SK-N-SH treated with all-trans-retinoic acid at 6 μM for 48 hours (cell line): ENCODE measurements at regions not wholly inside any gene's neighbourhood (a gene's known extent, or its start where the extent isn't known, plus 50 kb on each side); places are given as distances from the start of the nearest gene placed in this dataset.

Source experiments
- ATAC-seq: fragments of 200-7000 bp; cut with Tn5 transposase; 3 replicates; pipeline ENCODE4 v1.9.1; 2020; ENCODE audit warnings: mild to moderate bottlenecking, moderate library complexity
- ARNTL ChIP-seq: fragments of 450-650 bp; formaldehyde crosslinking; IDR thresholded peaks from 2 replicates; pipeline ENCODE4 v1.5.0; 2020; ENCODE audit warnings: low read depth, mild to moderate bottlenecking, moderate library complexity, borderline replicate concordance
- BACH2 ChIP-seq: fragments of 250-450 bp; sonication (Bioruptor Pico); IDR thresholded peaks from 2 replicates; pipeline ENCODE4 v1.9.0; 2021; ENCODE audit warnings: mild to moderate bottlenecking, borderline replicate concordance
- CREB5 ChIP-seq: fragments of 250-450 bp; sonication (Bioruptor Pico); IDR thresholded peaks from 2 replicates; pipeline ENCODE4 v1.5.1; 2020; ENCODE audit warnings: low read depth, mild to moderate bottlenecking, moderate library complexity
- CSDC2 ChIP-seq: fragments of 250-450 bp; sonication (Bioruptor Pico); IDR thresholded peaks from 2 replicates; pipeline ENCODE4 v1.5.0; 2020; ENCODE audit warnings: mild to moderate bottlenecking, moderate library complexity
- CSRNP3 ChIP-seq: fragments of 250-450 bp; sonication (Bioruptor Pico); IDR thresholded peaks from 2 replicates; pipeline ENCODE4 v1.5.1; 2021; ENCODE audit warnings: mild to moderate bottlenecking, moderate library complexity
- ESRRG ChIP-seq: fragments of 250-450 bp; sonication (Bioruptor Pico); IDR thresholded peaks from 2 replicates; pipeline ENCODE4 v1.6.1; 2021; ENCODE audit warnings: mild to moderate bottlenecking
- GLIS3 ChIP-seq: fragments of 250-450 bp; sonication (Bioruptor Pico); IDR thresholded peaks from 2 replicates; pipeline ENCODE4 v1.5.0; 2020; ENCODE audit warnings: mild to moderate bottlenecking, moderate library complexity
- ISL1 ChIP-seq: fragments of 250-450 bp; sonication (Bioruptor Pico); IDR thresholded peaks from 2 replicates; pipeline ENCODE4 v2.1.2; 2022; ENCODE audit warnings: mild to moderate bottlenecking, moderate library complexity
- OSR1 ChIP-seq: fragments of 250-450 bp; sonication (Bioruptor Pico); IDR thresholded peaks from 2 replicates; pipeline ENCODE4 v1.8.0; 2022; ENCODE audit warnings: moderate library complexity, mild to moderate bottlenecking, inconsistent platforms
- PATZ1 ChIP-seq: fragments of 250-450 bp; sonication (Bioruptor Pico); IDR thresholded peaks from 2 replicates; pipeline ENCODE4 v1.8.0; 2020; ENCODE audit warnings: mild to moderate bottlenecking, moderate library complexity, borderline replicate concordance
- POU6F1 ChIP-seq: fragments of 250-450 bp; sonication (Bioruptor Pico); IDR thresholded peaks from 2 replicates; pipeline ENCODE4 v1.8.0; 2021; ENCODE audit warnings: low read depth, mild to moderate bottlenecking, moderate library complexity, borderline replicate concordance
- PPARA ChIP-seq: fragments of 250-450 bp; sonication (Bioruptor Pico); IDR thresholded peaks from 2 replicates; pipeline ENCODE4 v1.5.0; 2020; ENCODE audit warnings: mild to moderate bottlenecking, borderline replicate concordance
- RARB ChIP-seq: fragments of 250-450 bp; sonication (Bioruptor Pico); IDR thresholded peaks from 2 replicates; pipeline ENCODE4 v1.8.0; 2021; ENCODE audit warnings: mild to moderate bottlenecking, moderate library complexity
- SNAI2 ChIP-seq: fragments of 250-450 bp; sonication (Bioruptor Pico); IDR thresholded peaks from 2 replicates; pipeline ENCODE4 v1.5.0; 2020; ENCODE audit warnings: mild to moderate bottlenecking, moderate library complexity
- TCF4 ChIP-seq: fragments of 250-450 bp; sonication (Bioruptor Pico); IDR thresholded peaks from 2 replicates; pipeline ENCODE4 v1.8.0; 2021; ENCODE audit warnings: mild to moderate bottlenecking, moderate library complexity, borderline replicate concordance
- TOX ChIP-seq: fragments of 250-450 bp; sonication (Bioruptor Pico); IDR thresholded peaks from 2 replicates; pipeline ENCODE4 v1.8.0; 2021; ENCODE audit warnings: mild to moderate bottlenecking, moderate library complexity, borderline replicate concordance
- TSHZ2 ChIP-seq: fragments of 250-450 bp; sonication (Bioruptor Pico); IDR thresholded peaks from 2 replicates; pipeline ENCODE4 v1.5.0; 2020; ENCODE audit warnings: mild to moderate bottlenecking, moderate library complexity
- ZC3H10 ChIP-seq: fragments of 250-450 bp; sonication (Bioruptor Pico); IDR thresholded peaks from 2 replicates; pipeline ENCODE4 v1.5.1; 2021; ENCODE audit warnings: mild to moderate bottlenecking, moderate library complexity
- ZFP3 ChIP-seq: fragments of 250-450 bp; sonication (Bioruptor Pico); IDR thresholded peaks from 2 replicates; pipeline ENCODE4 v1.5.0; 2020; ENCODE audit warnings: mild to moderate bottlenecking, moderate library complexity
- ZFP30 ChIP-seq: fragments of 450-650 bp; formaldehyde crosslinking; IDR thresholded peaks from 2 replicates; pipeline ENCODE4 v1.5.0; 2022; ENCODE audit warnings: mild to moderate bottlenecking, moderate library complexity
- ZNF70 ChIP-seq: fragments of 450-650 bp; formaldehyde crosslinking; IDR thresholded peaks from 2 replicates; pipeline ENCODE4 v1.5.0; 2020; ENCODE audit warnings: mild to moderate bottlenecking, moderate library complexity
- ZNF8 ChIP-seq: fragments of 450-650 bp; formaldehyde crosslinking; IDR thresholded peaks from 2 replicates; pipeline ENCODE4 v1.5.0; 2020; ENCODE audit warnings: mild to moderate bottlenecking, moderate library complexity

- no peak for ATAC-seq
- no peak for TF ChIP-seq ZFP3 (CRISPR knock-in tag)
- TF ChIP-seq PPARA (CRISPR knock-in tag): no peak
- no peak for TF ChIP-seq TOX (CRISPR knock-in tag)
- TF ChIP-seq SNAI2 (CRISPR knock-in tag): no peak
- no peak for TF ChIP-seq ZNF8 (CRISPR knock-in tag)
- TF ChIP-seq CSRNP3: no peak
- no peak for TF ChIP-seq CSDC2 (CRISPR knock-in tag)
- no peak for TF ChIP-seq GLIS3 (CRISPR knock-in tag)
- no peak for TF ChIP-seq CREB5 (CRISPR knock-in tag)
- TF ChIP-seq ZC3H10 (CRISPR knock-in tag): no peak
- no peak for TF ChIP-seq ZNF70
- no peak for TF ChIP-seq RARB (CRISPR knock-in tag)
- no peak for TF ChIP-seq TSHZ2
- TF ChIP-seq BACH2 (CRISPR knock-in tag): no peak
- TF ChIP-seq ARNTL (CRISPR knock-in tag): no peak
- TF ChIP-seq TCF4 (CRISPR knock-in tag): no peak
- TF ChIP-seq ZFP30 (CRISPR knock-in tag): no peak
- TF ChIP-seq POU6F1 (CRISPR knock-in tag): no peak
Measured at GRCh38 chr10:85175635-85176034, 847.2 kb downstream of the CCSER2 start.

GRCh38 chr10:85177767-85178166 lies 849.4 kb downstream of the CCSER2 start:
- ATAC-seq: no peak
- TF ChIP-seq SNAI2 (CRISPR knock-in tag) (no peak), PPARA (CRISPR knock-in tag) (no peak), CSRNP3 (no peak), GLIS3 (CRISPR knock-in tag) (no peak), CSDC2 (CRISPR knock-in tag) (no peak), TCF4 (CRISPR knock-in tag) (no peak), BACH2 (CRISPR knock-in tag) (no peak), PATZ1 (CRISPR knock-in tag) (no peak), ZFP3 (CRISPR knock-in tag) (no peak), OSR1 (CRISPR knock-in tag) (no peak), TSHZ2 (no peak), ZNF8 (CRISPR knock-in tag) (no peak), ZNF70 (no peak), ZFP30 (CRISPR knock-in tag) (no peak), ISL1 (no peak), POU6F1 (CRISPR knock-in tag) (no peak), ARNTL (CRISPR knock-in tag) (no peak), ESRRG (CRISPR knock-in tag) (no peak)
